HUES64 (cell line): ENCODE measurements at regions not wholly inside any gene's neighbourhood (a gene's known extent, or its start where the extent isn't known, plus 50 kb on each side); places are given as distances from the start of the nearest gene placed in this dataset.

ENCODE experiments used
- H3K27ac ChIP-seq: 2 replicates; pipeline ENCODE4 v1.7.0; 2013; ENCODE audit warnings: low read depth, low read length, inconsistent platforms
- H3K27me3 ChIP-seq: 2 replicates; pipeline ENCODE4 v1.6.1; 2013; ENCODE audit warnings: mild to moderate bottlenecking, low read length; ENCODE audit not compliant: insufficient read depth
- H3K36me3 ChIP-seq: 2 replicates; pipeline ENCODE4 v1.6.1; 2013; ENCODE audit warnings: mild to moderate bottlenecking, low read length; ENCODE audit not compliant: insufficient read depth
- H3K4me1 ChIP-seq: 2 replicates; pipeline ENCODE4 v1.6.1; 2013; ENCODE audit warnings: mild to moderate bottlenecking, low read length, moderate library complexity; ENCODE audit not compliant: insufficient read depth
- H3K4me3 ChIP-seq: 2 replicates; pipeline ENCODE4 v1.5.1; 2013; ENCODE audit warnings: mild to moderate bottlenecking, low read length, moderate library complexity
- H3K9ac ChIP-seq: 2 replicates; pipeline ENCODE4 v1.6.1; 2013; ENCODE audit warnings: mild to moderate bottlenecking, low read depth, low read length
- H3K9me3 ChIP-seq: 2 replicates; pipeline ENCODE4 v1.6.1; 2013; ENCODE audit warnings: low read depth, low read length; ENCODE audit not compliant: insufficient read depth
- WGBS: fragments of 150-250, 120-280 bp; methylation state at CpG from one replicate; pipeline ENCODE4 v1.1.7; 2013; ENCODE audit warnings: missing lambda C conversion rate; 5-methylcytosine and 5-hydroxymethylcytosine counted together

DNA sequence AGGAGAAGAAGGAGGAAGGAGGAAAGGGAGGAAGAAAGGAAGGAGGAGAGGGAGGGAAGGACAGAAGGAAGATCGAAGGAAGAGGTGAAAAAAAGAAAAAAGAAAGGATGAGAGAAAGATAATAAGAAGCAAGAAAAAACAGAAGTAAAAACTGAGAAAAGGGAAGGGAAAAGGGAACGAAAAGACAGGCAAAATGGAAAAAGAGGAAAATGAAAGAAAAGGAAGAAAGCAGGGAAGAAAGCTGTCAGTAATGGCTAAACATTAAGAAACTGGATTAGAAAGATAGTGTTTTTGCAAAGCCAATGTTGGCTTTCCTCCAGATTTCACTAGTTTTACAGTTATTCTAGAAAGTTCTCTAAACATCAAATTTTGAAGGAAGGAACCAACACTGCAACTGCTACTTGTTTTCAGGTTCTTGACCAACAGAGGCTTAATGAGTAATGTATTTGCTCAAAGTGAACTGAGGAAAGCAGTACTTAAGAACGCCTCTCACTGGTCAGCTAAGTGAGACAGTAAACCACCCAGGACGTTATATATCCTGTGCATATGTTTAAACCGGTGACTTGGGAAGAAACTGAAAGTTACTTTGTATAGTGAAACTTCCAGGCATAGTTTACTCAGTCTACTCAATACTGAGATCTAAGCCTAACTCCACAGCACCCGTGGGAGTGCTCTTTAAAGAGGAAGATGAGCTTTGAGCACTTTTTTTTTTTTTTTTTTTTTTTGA lies 286.2 kb upstream of the TRIB2 start:
- H3K27me3 ChIP-seq = no peaks in the 10 kb centered on the region
- H3K4me3 ChIP-seq = no peak overlapping the region
- WGBS = 98% methylated on average over 6 of the region's 6 CpGs
- no peak overlapping the region for H3K27ac ChIP-seq
- H3K9me3 ChIP-seq = no peaks in the 10 kb centered on the region
- H3K4me1 ChIP-seq = peaks cover 26% of the 10 kb centered on the region
- H3K36me3 ChIP-seq = no peaks in the 10 kb centered on the region
- H3K9ac ChIP-seq = no peak overlapping the region

DNA sequence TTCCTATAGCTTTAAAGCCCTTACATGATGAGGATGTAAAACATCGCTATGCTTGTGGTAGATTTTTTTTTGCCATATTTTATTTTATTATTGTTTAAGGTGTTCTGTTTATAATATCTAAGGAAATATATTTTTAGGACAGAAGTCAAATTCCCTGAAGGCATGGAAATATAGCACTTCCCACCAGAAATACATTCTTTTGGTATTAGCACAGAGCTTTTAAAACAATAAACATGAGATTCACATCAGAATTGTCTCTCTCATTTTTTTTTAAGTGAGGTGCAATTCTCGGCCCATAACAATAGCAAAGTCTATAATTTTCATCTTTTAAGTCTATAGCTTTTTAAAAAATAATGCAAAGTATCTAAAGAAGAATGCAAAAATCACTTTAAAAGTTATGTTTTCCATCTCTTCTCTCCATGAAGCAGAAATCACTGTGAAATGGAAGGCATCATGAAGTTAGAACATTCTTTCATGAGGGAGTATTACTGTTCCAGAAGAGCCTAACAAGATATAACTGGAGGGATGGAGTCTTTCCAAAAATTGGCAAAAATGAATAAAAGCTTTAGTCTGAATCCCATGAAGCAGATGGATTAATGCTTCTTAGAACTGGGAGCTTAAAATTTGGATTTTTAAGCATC lies 283.6 kb upstream of the TRIB2 start:
- no peaks in the 10 kb centered on the region for H3K36me3 ChIP-seq
- H3K27me3 ChIP-seq = no peaks in the 10 kb centered on the region
- WGBS = 100% methylated on average over 1 of the region's 2 CpGs
- no peak overlapping the region for H3K4me3 ChIP-seq
- no peaks in the 10 kb centered on the region for H3K9me3 ChIP-seq
- H3K27ac ChIP-seq = no peak overlapping the region
- peaks cover 21% of the 10 kb centered on the region for H3K4me1 ChIP-seq
- H3K9ac ChIP-seq = no peak overlapping the region

DNA sequence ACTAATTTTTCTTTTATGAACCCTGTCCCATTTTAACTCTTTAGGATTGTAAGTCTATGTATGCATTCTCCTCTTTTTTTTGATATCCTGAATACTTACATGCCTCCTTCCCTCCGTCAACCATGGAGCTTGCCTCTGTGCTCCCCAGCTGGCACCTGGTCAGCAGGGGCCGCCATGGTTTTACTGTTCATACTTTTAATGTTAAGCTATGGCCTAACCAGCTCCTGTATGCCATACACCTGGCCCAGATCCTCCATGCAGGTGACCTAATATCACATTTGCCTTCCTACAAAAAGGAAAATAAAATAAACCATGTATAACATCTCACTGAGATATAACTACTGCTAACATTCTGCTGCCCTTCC lies 283.1 kb upstream of the TRIB2 start:
- Histone ChIP-seq H3K27ac (no peak overlapping the region), H3K4me3 (no peak overlapping the region), H3K36me3 (no peaks in the 10 kb centered on the region), H3K9me3 (no peaks in the 10 kb centered on the region), H3K9ac (no peak overlapping the region), H3K4me1 (peaks cover 21% of the 10 kb centered on the region), H3K27me3 (no peaks in the 10 kb centered on the region)
- WGBS = 83% methylated on average over 2 of the region's 2 CpGs

DNA sequence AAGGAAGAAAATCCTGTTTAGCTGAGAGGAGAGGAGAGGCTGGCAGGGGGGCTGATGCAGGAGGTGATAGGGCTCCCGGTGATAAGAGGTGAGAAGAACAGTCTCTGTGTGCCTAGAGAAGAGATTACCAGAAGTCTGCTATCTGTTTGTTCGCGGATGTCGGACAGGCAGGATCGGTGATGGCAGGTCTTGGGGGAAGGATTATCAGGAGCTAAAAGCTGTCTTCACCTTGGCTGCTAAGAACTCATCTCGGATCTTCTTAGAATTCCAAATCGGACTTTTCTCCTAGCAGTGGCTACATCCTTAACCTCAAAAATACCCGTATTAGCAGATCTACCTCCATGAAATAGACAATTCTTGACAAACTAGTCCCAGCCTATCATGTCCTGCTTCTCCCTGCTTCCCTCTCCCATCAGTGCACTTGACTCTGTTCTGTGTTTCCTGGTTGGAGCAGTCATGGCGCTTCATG lies 282.1 kb upstream of the TRIB2 start:
- Histone ChIP-seq H3K4me1 (peaks cover 11% of the 10 kb centered on the region), H3K27me3 (no peaks in the 10 kb centered on the region), H3K36me3 (no peaks in the 10 kb centered on the region), H3K27ac (no peak overlapping the region), H3K9me3 (no peaks in the 10 kb centered on the region), H3K4me3 (no peak overlapping the region), H3K9ac (no peak overlapping the region)
- WGBS = 87% methylated on average over 9 of the region's 9 CpGs

DNA sequence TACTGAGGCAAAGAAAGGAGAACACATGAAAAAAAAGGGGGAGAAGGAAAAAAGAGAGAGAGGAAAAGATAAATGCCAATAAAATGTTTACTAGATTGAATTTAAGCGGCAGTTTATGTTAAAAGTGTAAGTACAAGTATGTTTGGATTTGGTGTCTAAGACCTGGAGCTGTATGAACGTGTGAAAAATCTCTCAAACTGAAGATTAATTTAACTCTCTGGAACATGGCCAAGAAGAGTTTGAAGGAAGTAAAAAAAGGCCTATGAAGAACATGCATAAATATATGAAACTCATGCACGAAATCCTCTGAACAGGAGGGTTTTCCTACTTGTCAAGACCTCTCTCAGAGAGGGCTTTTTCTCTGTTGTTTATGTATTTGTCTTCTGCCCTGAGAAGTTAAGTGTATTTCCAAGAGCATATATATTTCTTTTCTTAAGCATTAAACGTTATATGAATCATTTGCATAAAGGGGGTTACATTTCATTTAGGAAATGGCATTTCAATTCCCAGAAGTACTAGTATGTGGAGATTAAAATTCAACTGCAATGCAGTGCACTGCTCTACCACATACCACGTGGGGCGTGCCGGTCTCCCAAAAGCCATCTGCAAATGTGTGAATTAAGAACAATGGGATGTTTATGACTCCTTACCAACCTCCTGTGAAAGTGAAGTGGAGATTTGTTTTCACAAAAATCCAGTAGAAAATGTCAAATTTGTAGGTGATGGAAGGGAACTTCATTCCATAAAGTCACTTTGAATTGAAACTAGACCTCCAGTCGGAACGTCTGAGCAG lies 281.1 kb upstream of the TRIB2 start:
- Histone ChIP-seq H3K9ac (no peak overlapping the region), H3K27ac (no peak overlapping the region), H3K9me3 (no peaks in the 10 kb centered on the region), H3K36me3 (no peaks in the 10 kb centered on the region), H3K4me3 (no peak overlapping the region), H3K4me1 (peaks cover 7% of the 10 kb centered on the region), H3K27me3 (no peaks in the 10 kb centered on the region)
- WGBS = 86% methylated on average over 8 of the region's 9 CpGs

DNA sequence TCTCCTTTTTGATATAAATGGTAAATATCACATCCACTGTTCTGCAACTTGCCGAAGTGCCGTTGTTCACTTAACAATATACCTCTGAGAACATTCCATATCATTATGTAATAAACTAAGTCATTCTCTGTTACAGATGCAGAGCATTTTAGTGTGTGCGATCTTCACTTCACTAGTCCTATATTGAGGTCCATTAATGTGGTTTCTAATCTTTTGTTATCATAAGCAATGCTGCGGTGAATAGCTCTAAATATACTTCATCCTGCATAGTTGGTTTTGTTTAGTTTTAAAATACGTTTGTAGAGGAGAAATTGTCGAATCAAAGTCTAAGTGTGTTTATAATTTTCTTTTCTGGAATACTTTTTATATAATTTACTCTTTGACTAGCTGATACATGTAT lies 280.3 kb upstream of the TRIB2 start:
- Histone ChIP-seq H3K27ac (no peak overlapping the region), H3K27me3 (no peaks in the 10 kb centered on the region), H3K4me3 (no peak overlapping the region), H3K9ac (no peak overlapping the region), H3K9me3 (no peaks in the 10 kb centered on the region), H3K36me3 (no peaks in the 10 kb centered on the region), H3K4me1 (peaks cover 7% of the 10 kb centered on the region)
- WGBS = 89% methylated on average over 2 of the region's 6 CpGs

DNA sequence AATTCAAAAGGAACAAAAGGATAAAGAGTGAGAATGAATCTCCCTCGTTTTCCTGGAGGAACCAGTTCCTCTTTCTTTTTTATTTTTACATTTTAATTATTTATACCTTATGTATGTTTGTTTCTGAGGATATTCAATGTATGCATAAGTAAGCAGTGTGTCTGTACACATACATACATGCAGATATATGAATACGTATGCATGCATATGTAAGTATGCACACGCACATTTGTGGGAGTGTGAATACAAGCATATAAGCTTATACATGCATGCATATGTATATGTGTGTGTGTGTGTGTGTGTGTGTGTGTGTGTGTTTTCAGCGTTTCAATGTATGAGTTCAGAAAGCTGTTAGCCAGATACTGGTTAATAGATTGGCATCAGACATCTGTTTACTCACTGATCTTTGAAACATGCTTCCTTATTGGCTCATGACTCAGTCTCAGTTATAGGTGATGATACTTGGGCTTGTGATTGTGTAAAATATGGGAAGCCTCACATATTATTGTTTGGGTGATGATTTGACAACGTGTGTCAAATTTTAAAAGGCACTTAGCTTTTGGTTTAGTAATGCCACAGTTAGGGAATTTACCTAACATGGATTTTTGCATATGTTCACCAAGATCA lies 279.7 kb upstream of the TRIB2 start:
- no peak overlapping the region for H3K9ac ChIP-seq
- H3K4me1 ChIP-seq = peaks cover 7% of the 10 kb centered on the region
- H3K4me3 ChIP-seq = no peak overlapping the region
- no peaks in the 10 kb centered on the region; the same call in 1 of the 2 replicates for H3K9me3 ChIP-seq
- WGBS = 92% methylated on average over 4 of the region's 5 CpGs
- no peaks in the 10 kb centered on the region for H3K27me3 ChIP-seq
- no peaks in the 10 kb centered on the region for H3K36me3 ChIP-seq
- no peak overlapping the region for H3K27ac ChIP-seq

DNA sequence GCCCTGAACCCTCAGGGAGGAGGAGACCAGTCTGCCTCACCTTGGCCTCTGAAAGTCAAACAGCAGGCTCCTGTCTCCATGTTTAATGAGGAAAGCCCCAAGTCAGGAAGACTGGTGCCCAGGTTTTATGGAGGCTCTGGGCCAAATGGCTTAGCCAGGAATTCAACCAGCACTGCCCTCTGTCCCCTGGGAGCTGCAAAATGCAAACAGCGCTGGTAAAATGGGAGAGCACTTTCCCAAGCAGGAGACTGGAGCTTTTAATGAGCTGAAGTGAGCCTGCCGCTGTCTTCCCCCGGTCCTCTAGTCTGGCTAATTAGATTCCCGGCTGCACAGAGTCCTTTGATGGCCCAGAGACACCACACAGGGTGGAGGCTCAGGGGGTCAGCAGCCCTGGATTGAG lies 276.0 kb upstream of the TRIB2 start:
- Histone ChIP-seq H3K4me3 (no peak overlapping the region), H3K9ac (no peak overlapping the region), H3K9me3 (no peaks in the 10 kb centered on the region; the same call in none of the 2 replicates), H3K27ac (no peak overlapping the region), H3K27me3 (no peaks in the 10 kb centered on the region), H3K4me1 (peaks cover 11% of the 10 kb centered on the region), H3K36me3 (no peaks in the 10 kb centered on the region)
- whole genome bisulfite sequencing = 65% methylated on average over 4 of the region's 4 CpGs

DNA sequence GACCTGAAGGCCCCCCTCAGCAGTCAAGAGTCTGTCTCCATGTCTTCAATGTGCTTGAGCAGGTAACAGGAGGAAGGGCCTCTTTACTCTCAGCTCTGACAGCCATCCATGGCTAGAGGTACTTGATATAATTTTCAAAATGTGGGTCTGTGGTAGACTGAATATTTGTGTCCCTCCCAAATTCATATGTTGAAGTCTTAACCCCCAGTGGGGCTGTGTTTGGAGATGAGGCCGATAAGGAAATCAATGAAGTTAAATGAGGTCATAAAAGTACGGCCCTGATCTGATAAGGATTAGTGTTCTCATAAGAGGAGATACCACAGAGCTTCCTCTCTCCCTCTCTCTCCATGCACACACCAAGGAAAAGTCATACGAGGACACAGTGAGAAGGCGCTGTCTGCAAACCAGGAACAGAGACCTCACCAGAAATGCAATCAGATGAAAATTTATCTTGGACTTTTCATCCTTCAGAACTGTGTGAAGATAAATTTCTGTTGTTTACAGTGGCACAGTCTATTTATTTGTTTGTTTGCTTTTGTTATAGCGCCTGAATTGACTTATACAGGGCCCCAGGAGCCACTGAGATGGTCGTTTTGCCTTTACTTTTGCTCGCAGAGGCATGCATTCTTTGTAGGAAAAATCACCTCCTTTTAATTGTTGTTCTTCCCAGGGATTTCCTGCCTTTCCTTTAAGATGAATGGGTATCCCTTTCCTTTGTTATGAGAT lies 274.8 kb upstream of the TRIB2 start:
- Histone ChIP-seq H3K36me3 (no peaks in the 10 kb centered on the region), H3K9me3 (no peaks in the 10 kb centered on the region; the same call in none of the 2 replicates), H3K4me3 (no peak overlapping the region), H3K9ac (no peak overlapping the region), H3K27ac (peak overlapping the region; percentile 22; the same call in 1 of the 2 replicates), H3K27me3 (no peaks in the 10 kb centered on the region), H3K4me1 (peaks cover 11% of the 10 kb centered on the region)
- 70% methylated on average over 7 of the region's 7 CpGs for WGBS

DNA sequence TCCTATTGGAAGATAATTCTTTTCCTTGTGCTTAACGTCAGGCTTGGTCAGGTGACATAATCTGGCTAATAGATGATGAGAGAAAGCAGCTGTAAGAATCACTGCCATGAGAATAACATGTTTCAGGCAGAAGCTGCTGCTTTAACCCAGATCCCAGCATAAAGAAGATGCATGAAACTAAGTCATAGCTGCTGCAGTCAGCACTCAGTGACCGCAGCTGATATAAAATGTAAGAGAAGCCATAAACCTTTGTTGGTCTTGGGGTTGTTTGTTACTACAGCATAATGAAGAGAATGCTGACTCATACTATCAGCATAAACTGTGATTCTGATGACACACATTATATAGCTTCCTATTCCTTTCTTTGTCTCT lies 274.3 kb upstream of the TRIB2 start:
- 71% methylated on average over 2 of the region's 2 CpGs for WGBS
- H3K36me3 ChIP-seq = no peaks in the 10 kb centered on the region
- peak overlapping the region; percentile 22; the same call in 1 of the 2 replicates for H3K27ac ChIP-seq
- H3K4me3 ChIP-seq = no peak overlapping the region
- no peak overlapping the region for H3K9ac ChIP-seq
- H3K9me3 ChIP-seq = no peaks in the 10 kb centered on the region; the same call in none of the 2 replicates
- no peaks in the 10 kb centered on the region for H3K27me3 ChIP-seq
- H3K4me1 ChIP-seq = peaks cover 11% of the 10 kb centered on the region
